NCI-H146 treated with DMSO at 0.1 percent for 48 hours (cell line): ENCODE measurements at regions not wholly inside any gene's neighbourhood (a gene's known extent, or its start where the extent isn't known, plus 50 kb on each side); places are given as distances from the start of the nearest gene placed in this dataset.
"Not testable (repeated sequence)": the region's sequence is repeated elsewhere in the genome, so short reads cannot be mapped to it uniquely, and the experiment has no call there.

Experiments
- DNase-seq: peaks from one replicate; lab custom pipeline; 2025; ENCODE audit not compliant: unreplicated experiment; lab: John Stamatoyannopoulos, UW

DNA sequence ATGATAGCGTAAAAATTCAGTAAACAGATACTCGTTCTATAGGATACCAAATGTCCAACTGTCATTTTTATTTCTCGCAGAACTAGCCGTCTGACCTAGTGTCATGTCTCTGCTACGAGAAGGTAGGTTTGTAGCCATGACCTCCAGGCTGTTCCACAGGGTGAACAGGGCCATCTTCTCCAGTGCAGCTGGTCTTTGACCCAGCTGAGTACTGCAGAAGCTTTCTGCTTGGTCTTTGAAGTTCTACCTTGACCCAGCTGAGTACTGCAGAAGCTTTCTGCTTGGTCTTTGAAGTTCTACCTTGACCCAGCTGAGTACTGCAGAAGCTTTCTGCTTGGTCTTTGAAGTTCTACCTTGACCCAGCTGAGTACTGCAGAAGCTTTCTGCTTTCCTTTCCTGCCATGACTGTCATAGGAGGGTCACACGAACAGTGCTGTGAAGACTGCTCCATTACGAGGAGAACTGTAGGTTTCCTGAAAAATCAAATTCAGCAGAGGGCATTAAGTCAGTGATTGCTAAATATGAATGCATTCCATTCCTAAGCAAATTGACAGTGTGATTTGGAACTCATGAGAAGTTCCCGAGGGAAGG is 532.8 kb upstream of the NRP1 start:
- DNase-seq = not testable (repeated sequence)

DNA sequence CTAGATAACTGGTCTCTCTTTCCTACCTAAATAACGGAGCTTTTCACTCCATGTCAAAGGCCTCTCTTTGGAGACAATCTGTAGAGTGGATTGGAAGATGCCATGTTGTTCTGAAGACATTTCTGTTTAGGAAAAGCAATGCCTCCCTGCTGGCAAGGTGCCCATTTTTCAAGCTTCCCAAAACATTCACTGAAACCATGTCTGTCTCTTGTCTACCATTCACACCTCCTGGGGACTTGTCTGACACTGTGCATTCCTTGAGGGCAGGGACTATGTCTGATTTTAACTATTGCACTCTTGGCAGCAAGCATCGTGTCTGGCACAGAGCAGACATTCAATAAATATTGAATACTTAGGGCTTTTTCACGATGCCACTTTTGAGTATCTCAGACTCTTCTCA is 528.9 kb upstream of the NRP1 start:
- DNase-seq = no peak

DNA sequence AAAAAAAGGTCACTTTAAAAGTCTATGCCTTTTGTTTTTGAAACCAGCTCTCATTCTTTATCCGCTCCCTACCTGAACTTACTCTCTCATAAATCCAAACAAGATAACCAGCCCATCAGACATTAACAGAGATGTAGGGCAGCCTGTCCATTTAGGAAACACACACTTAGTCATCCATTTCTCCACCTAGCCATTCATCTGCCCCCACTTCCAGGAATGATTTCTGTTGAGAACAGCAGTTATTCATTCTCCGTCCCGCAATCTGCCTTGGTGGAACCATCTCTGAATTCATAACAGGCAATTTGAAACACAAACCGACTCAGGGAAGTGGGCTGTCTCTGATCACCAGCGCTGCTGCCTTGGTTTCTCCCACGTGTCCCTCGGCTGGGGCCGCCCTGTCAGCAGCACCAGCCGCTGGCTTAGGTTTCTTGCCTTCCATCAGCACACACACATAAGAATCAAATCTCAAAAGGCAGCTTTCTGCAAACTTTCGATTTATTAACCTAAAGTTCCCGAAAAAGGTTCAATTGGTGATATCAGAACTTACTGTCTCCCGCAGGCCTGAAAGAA is 528.2 kb upstream of the NRP1 start:
- no peak for DNase-seq

DNA sequence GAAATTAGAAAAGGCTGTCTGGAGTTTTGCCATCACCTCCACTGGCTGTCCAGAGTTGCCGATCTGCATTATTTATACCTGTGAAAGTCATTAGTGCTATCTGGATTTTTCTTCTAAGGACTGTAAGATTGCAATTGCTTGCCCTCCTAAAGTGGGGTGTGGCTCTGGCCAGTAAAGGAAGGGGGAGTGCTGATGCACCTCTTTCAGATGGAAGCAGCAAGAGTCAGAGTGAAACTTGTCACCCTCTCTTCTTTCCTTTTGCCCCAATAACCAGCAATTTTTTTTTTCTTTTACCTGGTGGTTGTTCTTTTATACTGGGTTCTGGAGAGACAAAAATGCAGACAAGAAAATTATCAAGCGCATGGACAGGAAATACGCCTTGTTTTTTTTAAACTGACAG is 527.4 kb upstream of the NRP1 start:
- no peak for DNase-seq

DNA sequence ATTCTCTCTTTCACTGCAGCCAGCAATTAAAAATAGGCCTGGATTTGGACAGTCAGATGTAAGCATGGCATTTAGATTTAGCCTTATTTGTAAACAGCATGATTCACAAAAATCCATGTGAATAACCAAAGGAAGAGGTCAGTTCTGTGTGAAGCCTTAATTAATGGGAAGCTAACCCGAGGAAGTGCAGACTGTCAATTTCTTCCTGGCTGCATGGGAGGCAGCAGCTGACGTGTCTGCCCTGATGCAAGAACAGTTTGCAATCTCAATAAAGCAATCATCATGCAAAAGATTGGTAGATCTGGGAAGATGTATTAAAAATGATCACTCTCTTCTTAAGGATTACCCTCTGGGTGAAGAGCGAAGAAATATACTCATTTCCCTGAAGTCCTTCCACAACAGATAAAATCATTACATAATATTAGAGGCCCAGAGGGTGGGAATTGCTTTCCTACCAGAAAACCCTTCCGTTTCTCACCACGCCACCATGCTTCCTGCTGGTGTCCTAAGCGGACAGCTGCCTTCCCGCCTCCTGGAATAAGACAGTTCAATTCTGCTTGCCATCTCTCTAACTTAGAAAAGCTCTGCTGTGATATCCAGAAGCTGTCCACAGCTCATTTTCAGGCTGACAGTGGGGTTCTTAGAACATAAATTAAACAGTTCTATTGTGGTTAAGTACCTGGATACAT is 526.7 kb upstream of the NRP1 start:
- no peak for DNase-seq

DNA sequence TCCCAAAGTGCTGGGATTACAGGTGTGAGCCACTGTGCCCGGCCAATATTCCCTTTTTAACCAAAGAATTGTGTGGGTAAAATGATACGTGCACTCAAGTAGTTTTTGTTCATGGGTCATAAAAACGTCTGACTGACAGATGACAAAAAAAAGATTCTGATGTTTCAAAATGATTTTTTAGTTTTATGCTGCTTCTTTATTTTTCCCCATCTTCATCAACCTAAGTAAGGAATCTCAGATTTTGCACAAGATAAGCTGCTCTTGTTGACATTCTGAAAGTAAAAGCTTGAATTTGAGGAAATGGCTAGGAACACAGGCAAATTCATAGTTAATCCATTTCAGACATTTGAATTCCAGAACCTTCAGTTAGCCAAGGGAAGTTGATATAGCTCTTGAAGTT is 526.1 kb upstream of the NRP1 start:
- DNase-seq = no peak

DNA sequence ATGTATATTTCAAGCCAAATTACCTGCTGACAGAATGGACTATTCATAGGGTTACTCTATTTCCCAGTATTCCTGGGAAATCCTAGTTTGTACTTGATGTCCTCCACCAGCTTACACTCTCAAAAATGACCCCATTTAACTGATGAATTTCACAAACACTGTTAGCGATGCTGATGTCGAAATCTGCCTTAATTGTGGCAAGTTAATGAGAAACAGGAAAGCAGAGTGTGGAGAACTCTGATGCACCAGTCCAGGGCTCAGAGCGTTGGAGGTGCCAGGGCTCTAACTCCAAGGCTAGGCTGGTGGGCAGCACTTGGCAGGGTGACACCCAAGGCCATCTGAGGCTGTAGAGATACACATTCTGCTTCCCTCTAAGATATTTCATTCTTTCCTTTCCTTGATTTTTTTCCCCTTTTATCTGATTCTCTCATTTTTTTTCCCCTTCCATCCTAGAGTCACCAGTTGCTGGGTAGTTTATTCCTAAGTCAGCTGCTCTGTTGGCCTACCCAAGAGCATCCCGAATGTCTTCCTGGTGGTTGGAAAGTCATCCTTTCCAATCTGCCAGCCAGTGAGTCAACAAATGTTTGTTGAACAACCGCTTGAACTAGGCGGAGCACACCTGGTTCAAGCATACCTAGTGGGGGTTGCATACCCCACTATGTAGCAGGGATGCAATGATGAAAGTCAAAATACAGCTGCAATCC is 525.0 kb upstream of the NRP1 start:
- DNase-seq = no peak

DNA sequence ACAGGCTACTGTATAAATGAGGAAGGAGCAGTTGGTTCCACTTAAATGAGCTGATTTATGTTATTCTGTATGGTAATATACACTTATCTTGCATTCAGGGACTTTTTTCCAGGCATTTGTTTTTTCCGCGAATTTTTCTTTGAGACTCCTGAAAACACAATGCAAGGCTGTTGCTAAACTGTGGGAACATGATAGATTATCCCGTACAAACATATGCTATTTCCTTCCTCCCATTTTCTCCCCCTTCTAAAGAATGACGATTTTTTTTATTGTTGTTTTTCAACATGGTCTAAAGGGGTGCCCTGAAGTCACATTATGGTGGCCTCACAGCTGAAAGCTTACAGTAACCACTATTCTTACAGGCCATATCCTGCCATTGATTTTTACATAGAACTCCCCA is 523.9 kb upstream of the NRP1 start:
- DNase-seq = no peak

DNA sequence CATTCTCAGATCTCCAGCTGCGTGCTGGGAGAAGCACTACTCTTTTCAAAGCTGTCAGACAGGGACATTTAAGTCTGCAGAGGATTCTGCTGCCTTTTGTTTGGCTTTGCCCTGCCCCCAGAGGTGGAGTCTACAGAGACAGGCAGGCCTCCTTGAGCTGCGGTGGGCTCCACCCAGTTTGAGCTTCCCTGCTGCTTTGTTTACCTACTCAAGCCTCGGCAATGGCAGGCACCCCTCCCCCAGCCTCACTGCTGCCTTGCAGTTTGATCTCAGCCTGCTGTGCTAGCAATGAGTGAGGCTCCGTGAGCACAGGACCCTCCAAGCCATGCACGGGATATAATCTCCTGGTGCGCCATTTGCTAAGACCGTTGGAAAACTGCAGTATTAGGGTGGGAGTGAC is 518.8 kb upstream of the NRP1 start:
- DNase-seq = not testable (repeated sequence)

DNA sequence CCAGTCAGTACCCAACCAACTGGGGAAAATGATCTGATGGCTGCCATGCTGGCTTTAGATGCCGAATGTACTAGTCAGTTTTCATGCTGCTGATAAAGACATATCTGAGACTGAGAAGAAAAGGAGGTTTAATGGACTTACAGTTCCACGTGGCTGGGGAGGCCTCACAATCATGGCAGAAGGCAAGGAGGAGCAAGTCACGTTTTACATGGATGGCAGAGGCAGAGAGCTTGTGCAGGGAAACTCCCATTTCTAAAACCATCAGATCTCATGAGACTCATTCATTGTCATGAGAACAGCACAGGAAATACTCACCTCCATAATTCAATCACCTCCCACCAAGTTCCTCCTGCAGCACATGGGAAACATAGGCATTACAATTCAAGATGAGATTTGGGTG is 508.9 kb upstream of the NRP1 start:
- no peak for DNase-seq

DNA sequence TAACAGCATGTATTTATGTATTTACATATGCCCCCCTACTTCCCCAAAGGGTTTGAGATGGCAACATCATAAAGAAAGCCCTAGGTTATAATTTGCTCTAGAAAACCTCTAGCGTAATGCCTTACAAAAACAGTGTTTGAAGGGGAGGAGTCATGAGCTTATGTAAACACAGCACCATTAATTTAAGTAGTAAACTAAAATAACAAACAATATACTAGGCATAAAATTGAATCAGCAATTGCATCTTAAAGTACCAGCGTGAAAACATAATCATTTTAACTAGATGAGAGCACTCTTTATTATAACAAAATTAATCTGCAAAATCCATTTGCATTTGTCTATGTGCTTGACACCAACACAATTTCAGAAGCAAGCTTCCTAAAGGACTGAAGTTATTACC is 507.2 kb upstream of the NRP1 start:
- no peak for DNase-seq

DNA sequence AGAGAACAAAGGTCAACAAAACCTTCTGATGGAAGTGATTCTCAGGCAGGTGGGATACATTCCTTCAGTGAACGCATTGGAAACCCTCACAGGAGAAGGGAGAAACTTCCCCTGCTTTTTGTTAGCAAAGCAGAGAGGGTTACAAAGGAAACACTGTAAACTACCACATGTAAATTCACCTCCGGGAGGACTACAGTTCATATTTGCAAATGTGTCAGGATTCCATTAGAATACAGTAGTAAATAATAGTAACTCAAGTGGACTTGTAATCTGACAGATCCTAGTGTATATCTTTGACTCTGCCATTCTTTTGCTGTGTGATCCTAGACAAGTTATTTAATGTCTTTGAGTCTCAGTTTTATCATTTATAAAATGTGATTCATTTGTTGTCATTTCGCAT is 504.3 kb upstream of the NRP1 start:
- DNase-seq = no peak

DNA sequence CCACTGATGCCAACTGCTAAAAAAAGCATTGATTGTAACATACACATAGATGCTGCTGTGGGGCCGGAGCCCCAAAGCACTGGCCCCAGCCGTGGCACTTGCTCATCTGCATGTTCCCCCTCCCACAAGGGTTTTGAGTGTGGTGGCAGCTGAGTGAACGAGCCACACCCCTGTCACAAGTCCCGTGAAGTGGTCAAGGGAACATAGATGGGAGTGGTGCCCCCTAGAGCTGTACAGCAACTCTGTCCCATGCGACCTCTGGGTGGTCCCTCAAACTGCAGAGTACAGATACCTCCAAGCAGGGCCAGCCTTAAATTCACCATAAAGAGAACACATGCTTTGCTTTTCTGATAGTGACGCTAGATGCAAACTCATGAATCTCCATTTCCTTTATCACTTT is 503.3 kb upstream of the NRP1 start:
- no peak for DNase-seq

DNA sequence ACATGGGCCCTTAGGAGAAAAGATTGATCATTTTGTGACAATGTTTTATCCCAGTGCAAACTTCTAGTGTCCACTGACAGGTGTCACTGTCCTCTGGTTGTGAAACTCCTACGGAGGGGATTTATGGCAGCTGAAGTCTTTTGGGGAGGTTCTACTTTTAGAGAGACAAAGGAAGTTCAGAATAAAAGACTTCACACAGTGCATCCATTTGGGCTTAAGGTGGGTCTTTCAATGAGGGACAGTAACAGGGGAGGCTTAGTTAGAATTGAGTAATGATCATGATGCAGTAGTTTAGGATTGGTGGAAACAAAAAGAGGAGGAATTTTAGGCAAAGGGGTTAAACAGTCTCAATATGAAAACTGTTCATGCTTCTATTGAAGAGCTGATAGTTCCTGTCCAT is 501.1 kb upstream of the NRP1 start:
- no peak for DNase-seq

DNA sequence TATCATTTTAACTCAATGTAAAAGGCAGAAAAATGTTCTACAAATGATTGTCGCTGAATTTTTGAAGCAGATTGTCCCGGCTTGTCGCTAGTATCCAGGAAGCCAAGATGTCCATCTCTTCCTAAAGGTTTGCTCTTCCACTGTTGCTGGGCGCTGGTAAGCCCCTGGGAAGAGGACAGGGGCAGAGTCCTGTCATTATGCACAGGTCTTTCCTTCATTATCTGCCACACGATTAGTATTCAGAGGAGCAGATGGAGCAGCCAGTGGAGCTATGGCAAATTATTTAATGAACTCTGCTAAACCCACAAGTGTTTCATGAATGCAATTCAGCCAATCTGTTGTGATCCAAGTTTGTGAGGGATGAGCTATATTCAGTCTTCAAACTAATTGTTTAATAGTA is 499.1 kb upstream of the NRP1 start:
- DNase-seq = no peak

DNA sequence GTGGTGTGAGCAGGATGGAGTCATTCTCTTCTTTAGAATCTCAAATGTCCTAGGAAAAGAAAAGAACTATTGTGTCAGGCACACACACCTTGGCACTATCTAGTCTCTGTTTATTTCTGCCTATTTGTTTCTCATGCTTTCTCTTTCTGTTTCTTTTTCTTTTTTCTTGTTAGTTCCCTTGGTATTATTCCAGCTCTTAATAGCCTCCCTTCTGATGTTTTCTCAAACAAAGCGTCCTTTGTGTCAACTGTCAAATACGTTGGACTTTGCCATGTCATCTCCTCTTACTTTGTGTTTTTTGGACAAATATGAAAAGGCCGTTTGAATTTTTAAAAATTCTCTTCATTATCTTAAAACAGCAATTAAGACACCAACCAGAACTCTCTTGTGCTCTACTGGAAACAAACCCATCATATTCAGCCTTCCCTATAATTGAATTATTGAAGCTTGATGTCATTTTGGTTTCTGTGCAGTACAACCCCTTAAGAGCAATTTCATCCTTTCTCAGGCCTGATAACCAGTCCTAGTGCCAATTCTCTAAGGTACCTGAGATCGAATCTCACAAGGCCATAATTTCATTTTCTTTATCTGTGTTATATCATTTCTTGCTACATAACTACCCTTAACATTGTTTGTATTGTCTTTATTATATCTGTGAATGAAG is 497.8 kb upstream of the NRP1 start:
- no peak for DNase-seq

DNA sequence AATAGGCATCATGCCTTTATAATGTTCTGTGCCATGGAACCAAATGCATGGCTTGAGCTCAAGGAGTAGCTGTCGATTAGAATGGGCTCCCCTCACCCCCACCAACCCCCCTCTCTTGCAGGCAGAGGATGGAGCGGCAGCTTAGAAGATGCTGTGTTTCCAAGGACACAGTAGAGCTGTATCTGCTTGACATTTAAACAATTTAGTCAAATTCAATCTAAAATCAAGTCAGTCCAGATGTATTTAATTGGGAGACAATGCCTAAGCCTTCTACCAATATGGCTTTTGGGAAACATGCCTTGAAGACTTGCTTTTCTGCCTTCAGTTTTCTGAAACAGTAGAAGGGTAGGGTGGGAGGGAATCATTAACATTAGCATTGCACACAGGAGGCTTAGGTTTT is 497.1 kb upstream of the NRP1 start:
- DNase-seq = no peak

DNA sequence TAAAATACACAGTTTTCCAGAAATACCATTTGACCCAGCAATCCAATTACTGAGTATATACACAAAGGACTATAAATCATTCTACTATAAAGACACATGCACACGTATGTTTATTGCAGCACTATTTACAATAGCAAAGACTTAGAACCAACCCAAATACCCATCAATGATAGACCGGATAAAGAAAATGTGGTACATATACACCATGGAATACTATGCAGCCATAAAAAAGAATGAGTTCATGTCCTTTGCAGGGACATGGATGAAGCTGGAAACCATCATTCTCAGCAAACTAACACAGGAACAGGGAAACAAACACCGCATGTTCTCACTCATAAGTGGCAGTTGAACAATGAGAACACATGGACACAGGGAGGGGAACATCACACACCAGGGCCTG is 495.4 kb upstream of the NRP1 start:
- DNase-seq = not testable (repeated sequence)

DNA sequence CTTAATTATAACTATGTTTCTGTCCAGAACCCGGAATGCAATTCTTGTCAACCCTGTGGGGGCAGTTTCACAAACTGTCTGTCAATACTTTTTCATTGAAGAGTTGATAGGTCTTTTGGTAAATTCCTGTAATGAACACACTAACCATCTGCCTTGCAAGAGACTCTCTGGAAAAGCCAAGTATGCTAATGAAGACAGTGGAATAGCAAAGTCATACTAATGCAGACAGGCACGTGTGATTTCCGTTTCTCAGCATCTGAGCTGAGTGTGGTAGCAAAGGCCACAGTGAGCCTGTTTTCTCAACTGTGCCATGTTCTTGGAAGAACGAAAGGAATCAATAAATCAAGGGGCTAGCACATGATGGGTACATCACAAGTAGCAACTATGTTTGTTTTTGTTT is 494.1 kb upstream of the NRP1 start:
- no peak for DNase-seq

DNA sequence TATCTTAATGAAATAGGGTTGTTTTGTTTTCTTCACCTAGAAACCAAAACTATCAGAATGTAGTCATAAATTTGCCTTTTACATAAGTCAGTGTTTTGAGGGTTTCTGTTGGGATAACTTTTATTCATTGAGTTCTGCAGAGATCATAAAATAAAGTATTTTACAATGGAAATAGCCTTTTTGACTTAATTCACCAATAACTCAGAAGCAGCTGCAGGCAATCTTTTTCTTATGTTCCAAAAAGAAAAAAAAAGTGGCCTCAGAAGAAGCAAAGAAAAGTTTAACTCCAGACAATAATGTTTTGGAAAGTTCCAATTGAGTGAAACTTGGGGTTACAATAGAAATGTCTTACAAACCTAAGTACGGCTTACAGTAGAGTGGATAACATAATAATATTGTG is 491.7 kb upstream of the NRP1 start:
- DNase-seq = no peak

DNA sequence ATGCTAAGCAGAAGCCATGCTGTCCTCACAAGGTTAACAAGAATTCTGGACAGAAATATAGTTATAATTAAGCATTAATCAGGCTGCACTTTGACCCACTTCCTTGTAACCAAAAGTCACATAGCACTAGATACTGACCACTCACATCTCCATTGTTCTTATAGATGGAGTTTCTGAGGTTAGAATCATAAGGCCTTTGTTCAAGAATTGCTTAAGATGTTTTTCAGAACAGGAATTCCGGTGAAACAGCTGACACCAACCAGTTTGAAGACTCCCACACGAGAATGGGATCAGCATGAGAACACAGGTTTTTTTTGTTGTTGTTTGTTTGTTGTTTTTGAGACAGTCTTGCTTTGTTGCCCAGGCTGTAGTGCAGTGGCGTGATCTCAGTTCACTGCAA is 488.3 kb upstream of the NRP1 start:
- no peak for DNase-seq

DNA sequence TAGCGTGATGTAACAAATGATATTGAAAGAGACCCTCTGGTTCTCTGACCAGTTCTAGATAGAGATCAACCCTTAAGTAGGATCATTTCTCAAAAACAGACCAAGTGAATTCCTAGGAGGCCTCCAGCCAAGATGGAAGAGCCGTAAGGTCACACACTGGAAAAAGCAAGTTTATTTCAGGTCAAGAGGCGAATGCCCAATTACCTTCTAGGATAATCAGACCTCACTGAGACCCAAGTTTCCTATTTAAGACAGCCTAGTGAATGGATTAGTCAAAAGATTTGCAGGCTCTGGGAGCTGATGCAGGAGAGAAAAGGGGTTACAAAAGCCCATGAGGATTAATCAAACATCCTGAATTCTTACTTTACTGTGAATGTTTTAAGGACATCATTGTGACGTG is 486.1 kb upstream of the NRP1 start:
- no peak for DNase-seq
